HG03175 (cell line): ENCODE measurements at regions not wholly inside any gene's neighbourhood (a gene's known extent, or its start where the extent isn't known, plus 50 kb on each side); places are given as distances from the start of the nearest gene placed in this dataset.
"Not testable (repeated sequence)": the region's sequence is repeated elsewhere in the genome, so short reads cannot be mapped to it uniquely, and the experiment has no call there.

Source experiments
- ATAC-seq: cut with Tn5 transposase; IDR thresholded peaks from one replicate; pipeline ENCODE4 v1.9.1; 2021; ENCODE audit warnings: mild to moderate bottlenecking, moderate library complexity; ENCODE audit not compliant: unreplicated experiment

DNA sequence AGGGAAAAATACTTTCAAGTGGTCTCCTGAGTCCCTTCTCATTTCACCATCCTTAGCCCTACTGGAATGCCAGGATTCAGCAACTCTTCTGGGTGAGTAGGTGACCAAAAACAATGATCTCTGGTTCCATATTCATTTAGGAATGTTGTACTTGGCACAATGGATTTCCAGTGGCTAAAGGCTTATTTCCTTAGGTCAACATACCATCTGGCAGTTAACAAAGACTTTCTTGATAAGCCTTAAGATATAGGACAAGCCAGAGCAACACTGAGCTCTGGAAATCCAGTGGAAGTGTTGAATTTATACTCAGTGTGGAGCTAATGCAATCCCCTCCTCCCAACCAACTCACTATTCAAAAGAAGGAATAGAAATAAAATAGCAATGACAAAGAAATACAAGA lies 139.4 kb upstream of the EMCN start:
- ATAC-seq: no peak

DNA sequence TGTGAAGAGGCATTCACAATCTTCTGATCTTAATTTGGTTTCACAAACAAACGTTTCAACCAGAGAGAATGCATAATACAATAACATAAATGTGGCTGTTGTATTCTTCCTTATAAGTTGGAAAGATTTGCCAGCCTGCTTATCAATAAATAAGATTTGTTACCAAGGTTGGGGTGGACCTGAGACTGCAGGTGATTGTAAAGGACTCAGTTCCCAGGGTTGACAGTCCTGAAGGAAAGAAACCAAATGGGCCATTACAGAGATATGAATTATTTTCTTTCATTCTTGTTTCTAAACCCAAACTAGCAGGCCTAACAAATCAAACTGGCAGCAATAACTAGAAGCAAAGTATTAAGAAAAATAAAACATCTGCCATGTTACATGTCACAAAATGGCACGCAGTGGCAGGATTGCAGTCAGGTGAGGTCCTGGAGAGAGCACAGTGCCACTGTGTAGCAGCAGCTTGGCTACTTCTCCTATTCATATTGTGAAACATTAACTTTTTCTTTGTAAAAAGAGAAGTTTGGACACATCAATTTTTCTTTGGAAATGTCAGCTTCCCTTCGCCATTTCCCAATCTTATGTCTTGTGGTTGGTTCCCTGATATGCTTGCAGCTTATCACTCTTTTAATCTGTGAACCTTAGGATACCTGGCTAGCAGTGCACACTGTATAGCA lies 133.8 kb upstream of the EMCN start:
- ATAC-seq: no peak

DNA sequence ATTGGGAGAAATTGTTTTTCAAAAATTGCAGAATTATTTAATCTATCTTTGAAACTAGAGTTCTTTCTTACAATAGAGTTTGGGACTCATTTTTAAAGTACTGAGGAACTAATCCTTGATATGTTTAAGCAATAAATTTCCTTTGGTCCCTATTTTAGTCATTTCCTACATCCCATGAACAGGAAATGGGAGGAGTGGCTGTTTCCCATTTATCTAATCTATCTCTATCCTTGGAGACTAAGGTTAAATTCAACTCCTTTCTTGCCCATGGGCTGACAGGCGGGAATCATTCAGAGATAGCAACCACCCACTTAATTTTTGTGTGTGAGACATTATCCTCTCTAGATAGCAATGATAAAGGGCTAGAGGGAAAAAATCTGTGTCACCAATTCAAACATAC lies 131.6 kb upstream of the EMCN start:
- ATAC-seq: no peak

DNA sequence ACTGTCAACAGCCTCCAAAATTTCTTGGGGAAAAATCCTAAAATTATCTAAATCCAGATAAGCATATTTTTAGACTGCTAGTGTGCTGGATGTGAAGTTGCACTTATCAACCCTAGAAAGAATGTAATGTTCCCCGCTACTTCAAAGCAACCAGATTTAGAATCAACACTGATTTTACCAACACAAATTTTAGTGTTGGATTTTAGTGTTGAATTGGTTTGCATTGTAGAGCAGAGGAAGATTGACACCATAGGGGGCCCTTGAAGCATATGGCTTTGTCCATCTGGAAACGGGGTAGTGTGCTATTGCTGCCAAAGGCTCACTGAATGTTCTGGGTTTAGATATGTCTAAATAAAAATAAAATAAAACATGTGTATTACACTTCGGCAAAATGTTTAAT lies 126.3 kb upstream of the EMCN start:
- ATAC-seq: no peak

- ATAC-seq: no peak
Measured at GRCh38 chr4:100641336-100641735, 123.5 kb upstream of the EMCN start.

GRCh38 chr4:100635899-100636298 lies 118.1 kb upstream of the EMCN start:
- no peak for ATAC-seq

DNA sequence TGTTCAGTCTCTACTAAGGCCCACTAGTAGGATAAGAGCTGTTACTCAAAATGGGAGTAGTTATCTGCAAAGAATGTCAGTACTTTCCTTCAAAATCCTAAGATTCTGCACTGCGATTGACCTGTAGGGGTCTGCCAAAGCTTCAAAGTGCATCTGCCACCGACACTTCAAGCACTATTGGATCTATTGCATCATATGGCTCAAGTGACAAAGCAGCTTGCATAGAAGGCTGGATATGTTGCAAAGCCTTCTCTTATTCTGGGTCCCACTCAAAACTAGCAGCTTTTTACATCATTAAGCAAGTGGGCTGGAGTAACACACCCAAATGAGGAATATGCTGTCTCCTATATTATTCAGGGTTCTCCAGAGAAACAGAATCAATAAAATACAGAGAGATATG lies 115.4 kb upstream of the EMCN start:
- no peak for ATAC-seq

DNA sequence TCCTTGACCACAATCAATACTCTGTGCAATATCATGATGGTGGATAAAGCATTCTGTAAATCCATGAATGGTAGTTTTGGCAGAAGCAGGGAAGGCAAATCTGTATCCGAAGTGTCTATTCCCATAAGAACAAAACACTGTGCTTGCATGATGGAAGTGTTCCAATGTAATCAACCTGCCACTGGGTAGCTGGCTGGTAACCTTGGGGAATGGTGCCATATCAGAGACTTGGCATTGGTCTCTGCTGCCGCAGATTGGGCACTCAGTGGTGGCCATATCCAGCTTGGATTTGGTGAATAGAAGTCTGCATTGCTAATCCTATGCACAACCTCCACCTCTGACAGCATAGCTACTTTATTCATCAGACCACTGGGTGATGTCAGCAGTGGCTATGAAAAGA lies 114.3 kb upstream of the EMCN start:
- ATAC-seq: no peak

DNA sequence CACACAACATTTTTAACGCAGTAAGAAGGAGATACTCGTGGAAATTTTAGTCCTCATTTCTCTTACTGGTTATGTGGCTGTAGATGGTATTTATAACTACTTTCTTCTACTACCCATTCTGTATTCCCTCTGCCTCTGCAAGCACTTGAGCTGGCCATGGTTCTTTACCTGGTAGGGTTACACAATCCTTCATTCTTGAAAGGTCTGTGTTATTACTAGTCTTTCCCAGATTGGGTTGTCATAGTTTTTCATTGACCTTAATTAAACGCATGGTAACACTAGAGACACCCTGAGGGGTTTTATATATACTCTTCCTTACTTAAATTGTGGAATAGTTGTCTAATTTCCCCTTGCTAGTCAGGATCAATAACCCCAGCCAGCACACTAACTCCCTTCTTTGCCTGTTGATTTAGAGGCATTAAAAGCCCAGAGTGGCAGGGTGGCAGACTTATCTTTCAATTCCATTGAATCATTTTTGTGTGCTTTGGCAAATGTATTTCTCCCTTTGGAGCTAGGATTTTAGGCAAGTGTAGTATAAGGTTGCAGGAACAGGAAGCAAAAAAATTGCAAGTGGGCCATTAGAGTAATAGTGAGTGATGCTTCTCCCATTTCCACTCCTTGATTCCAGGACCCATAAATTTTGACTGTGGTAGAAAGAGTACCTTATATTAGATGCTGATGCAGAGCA lies 113.6 kb upstream of the EMCN start:
- ATAC-seq: no peak

DNA sequence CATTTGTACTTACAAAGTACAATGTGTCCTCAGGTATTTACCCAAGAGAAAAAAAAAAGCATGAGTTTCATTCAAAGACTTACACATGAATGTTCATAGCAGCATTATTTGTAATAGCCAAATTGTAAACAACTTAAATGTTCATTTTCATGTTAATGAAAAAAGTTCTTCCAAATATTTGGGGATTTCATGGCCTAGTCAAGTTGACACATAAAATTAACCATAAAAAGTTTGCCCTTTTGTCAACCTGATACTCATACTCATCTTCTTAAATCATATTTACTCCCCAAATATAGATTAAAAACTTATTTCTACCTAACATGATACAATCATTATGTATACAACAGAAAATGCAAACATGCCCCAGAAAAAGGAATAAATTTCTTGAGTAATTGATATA lies 112.5 kb upstream of the EMCN start:
- ATAC-seq: no peak

- no peak for ATAC-seq
Measured at GRCh38 chr4:100609810-100610209, 92.0 kb upstream of the EMCN start.

GRCh38 chr4:100608651-100609050 lies 90.8 kb upstream of the EMCN start:
- ATAC-seq: not testable (repeated sequence)

DNA sequence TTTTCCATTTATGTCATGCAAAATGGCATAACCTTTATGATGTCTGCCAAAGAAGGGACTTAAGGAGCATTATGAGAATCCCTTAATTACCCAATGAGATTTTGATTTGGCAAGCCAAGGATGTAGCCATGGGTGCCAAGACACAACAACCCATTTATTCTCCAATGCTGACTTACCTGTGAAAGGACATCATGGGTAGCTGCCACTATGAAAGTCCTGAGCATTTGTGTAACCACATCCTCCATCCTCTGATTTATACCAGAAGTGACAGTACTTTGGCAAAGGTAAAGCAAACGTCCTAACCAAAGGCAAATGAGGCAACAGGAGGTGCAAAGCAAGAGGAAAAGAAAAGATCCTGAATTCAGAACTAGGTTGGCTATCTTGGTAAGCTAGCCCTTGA lies 87.3 kb upstream of the EMCN start:
- no peak for ATAC-seq

DNA sequence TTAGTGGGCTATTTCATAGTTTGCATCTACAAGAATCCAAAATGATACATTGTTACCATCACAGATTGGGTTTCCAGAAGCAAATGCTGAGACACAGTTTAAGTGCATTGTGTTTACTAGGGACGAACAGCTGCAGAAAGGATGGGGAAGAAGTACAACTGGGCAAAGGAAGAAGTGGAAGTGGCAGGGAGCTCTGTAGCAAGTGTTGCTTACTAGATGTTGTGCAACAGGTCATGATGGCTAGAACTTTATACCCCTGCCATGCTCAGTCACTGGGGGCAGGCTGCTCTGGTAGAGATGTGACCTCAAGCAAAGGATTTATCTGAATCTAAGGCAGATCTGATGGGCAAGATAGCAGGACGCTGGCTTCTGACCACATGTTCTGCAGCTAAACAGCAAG lies 76.1 kb upstream of the EMCN start:
- no peak for ATAC-seq

GRCh38 chr4:100591161-100591876 lies 73.5 kb upstream of the EMCN start:
- no peak for ATAC-seq

DNA sequence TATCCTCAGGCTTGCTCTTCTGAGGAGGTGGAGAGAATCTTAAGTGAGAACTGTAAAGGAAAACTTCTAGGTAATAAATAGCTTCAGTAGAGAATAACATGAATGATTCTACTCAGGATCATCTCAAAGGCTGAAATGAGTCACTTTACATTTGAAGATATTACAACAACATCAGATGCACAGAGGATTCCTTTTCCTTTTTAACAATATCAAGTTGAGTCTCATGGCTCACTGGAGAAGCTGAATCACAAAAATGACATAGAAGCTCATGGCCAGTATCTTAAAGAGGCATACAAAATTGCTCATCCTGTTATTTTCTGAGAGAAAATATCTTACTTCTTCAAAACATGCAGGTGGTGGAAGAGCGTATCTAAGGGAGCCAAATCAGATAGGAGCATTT lies 72.5 kb upstream of the EMCN start:
- no peak for ATAC-seq

- no peak for ATAC-seq
Measured at GRCh38 chr4:100588076-100588475, 70.3 kb upstream of the EMCN start.

DNA sequence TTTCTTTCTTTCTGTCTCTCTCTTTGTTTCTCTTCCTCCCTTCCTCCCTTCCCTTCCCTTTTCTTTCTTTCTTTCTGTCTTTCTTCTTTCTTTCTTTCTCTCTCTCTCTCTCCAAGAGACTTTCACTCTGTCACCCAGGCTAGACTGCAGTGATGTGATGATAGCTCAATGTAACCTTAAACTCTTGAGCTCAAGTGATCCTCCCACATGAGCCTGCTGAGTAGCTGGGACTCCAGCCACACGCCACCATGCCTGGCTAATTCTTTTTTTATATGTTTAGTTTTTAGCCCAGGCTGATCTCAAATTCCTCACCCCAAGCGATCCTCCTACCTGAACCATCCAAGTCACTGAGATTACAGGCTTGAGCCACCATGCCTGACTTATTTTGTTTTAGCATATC lies 64.3 kb upstream of the EMCN start:
- ATAC-seq: no peak

GRCh38 chr4:100581337-100581736 lies 63.5 kb upstream of the EMCN start:
- ATAC-seq: no peak

GRCh38 chr4:100576570-100576969 lies 58.7 kb upstream of the EMCN start:
- ATAC-seq: no peak

DNA sequence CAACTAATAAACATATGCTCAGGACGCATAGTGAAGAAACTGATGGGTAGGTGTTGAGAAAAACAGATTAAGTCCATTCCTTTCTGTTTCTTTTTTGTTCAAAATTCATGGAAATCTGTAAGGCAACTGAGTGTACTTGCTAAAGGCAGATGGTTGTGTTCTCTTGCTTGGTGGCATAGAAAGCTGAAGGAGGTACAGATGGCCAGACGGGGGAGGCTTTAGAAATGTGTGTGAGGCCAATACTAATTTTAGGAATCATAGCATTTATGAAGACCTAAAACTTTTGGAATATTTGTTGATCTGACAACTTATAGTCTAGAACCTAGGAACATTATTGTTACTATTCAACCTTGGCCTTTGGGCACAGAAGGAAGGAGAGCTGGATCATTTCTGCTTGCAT lies 56.8 kb upstream of the EMCN start:
- no peak for ATAC-seq

GRCh38 chr4:100569196-100569595 lies 51.4 kb upstream of the EMCN start:
- ATAC-seq: no peak
